ENCODE measurements at regions not wholly inside any gene's neighbourhood (a gene's known extent, or its start where the extent isn't known, plus 50 kb on each side); places are given as distances from the start of the nearest gene placed in this dataset.
"Not testable (repeated sequence)": the region's sequence is repeated elsewhere in the genome, so short reads cannot be mapped to it uniquely, and the experiment has no call there.

GRCh38 chr14:61602003-61602732 lies 93.1 kb upstream of the HIF1A start:
- peak; percentile 39 for DNase-seq (ENCODE audit: low read depth)

GRCh38 chr14:61602733-61603077 lies 92.6 kb upstream of the HIF1A start:
- DNase-seq (ENCODE audit: low read depth): no peak

- peak; percentile 70 for DNase-seq (ENCODE audit: low read depth)
Observed at GRCh38 chr14:61603736-61604135, 91.6 kb upstream of the HIF1A start.

- DNase-seq (ENCODE audit: low read depth): no peak
Observed at GRCh38 chr14:61607570-61608244, 87.6 kb upstream of the HIF1A start.

GRCh38 chr14:61608245-61609165 lies 86.8 kb upstream of the HIF1A start:
- peak; percentile 73 for DNase-seq (ENCODE audit: low read depth)

GRCh38 chr14:61609191-61609843 lies 86.0 kb upstream of the HIF1A start:
- DNase-seq (ENCODE audit: low read depth): peak; percentile 83

GRCh38 chr14:61609884-61610283 lies 85.4 kb upstream of the HIF1A start:
- DNase-seq (ENCODE audit: low read depth): peak; percentile 43

- DNase-seq (ENCODE audit: low read depth): no peak
Observed at GRCh38 chr14:61610900-61611299, 84.4 kb upstream of the HIF1A start.

GRCh38 chr14:61611880-61612630 lies 83.3 kb upstream of the HIF1A start:
- peak; percentile 37 for DNase-seq (ENCODE audit: low read depth)

GRCh38 chr14:61613006-61613405 lies 82.3 kb upstream of the HIF1A start:
- DNase-seq (ENCODE audit: low read depth): not testable (repeated sequence)

- no peak for DNase-seq (ENCODE audit: low read depth)
Observed at GRCh38 chr14:61614693-61615092, 80.6 kb upstream of the HIF1A start.

GRCh38 chr14:61615743-61616523 lies 79.4 kb upstream of the HIF1A start:
- no peak for DNase-seq (ENCODE audit: low read depth)

- DNase-seq (ENCODE audit: low read depth): no peak
Observed at GRCh38 chr14:61616524-61617185, 78.7 kb upstream of the HIF1A start.

- no peak for DNase-seq (ENCODE audit: low read depth)
Observed at GRCh38 chr14:61618448-61618847, 76.9 kb upstream of the HIF1A start.

- no peak for DNase-seq (ENCODE audit: low read depth)
Observed at GRCh38 chr14:61619494-61619893, 75.8 kb upstream of the HIF1A start.

GRCh38 chr14:61620130-61620946 lies 75.0 kb upstream of the HIF1A start:
- DNase-seq (ENCODE audit: low read depth): peak; percentile 98

- DNase-seq (ENCODE audit: low read depth): no peak
Observed at GRCh38 chr14:61621444-61621843, 73.9 kb upstream of the HIF1A start.

GRCh38 chr14:61622051-61622450 lies 73.3 kb upstream of the HIF1A start:
- no peak for DNase-seq (ENCODE audit: low read depth)

GRCh38 chr14:61623927-61624326 lies 71.4 kb upstream of the HIF1A start:
- DNase-seq (ENCODE audit: low read depth): no peak
